ENCODE measurements at regions not wholly inside any gene's neighbourhood (a gene's known extent, or its start where the extent isn't known, plus 50 kb on each side); places are given as distances from the start of the nearest gene placed in this dataset.

- Mint-ChIP-seq H3K27ac (no peak overlapping the region), H3K36me3 (ENCODE audit: low read depth) (no peaks in the 10 kb centered on the region), H3K4me1 (ENCODE audit: low read depth) (no peaks in the 10 kb centered on the region), H3K27me3 (no peaks in the 10 kb centered on the region), H3K4me3 (no peak overlapping the region), H3K9me3 (peaks cover 7% of the 10 kb centered on the region)
- CTCF ChIA-PET, result no interaction called here
- TF ChIP-seq, protein P1, sequence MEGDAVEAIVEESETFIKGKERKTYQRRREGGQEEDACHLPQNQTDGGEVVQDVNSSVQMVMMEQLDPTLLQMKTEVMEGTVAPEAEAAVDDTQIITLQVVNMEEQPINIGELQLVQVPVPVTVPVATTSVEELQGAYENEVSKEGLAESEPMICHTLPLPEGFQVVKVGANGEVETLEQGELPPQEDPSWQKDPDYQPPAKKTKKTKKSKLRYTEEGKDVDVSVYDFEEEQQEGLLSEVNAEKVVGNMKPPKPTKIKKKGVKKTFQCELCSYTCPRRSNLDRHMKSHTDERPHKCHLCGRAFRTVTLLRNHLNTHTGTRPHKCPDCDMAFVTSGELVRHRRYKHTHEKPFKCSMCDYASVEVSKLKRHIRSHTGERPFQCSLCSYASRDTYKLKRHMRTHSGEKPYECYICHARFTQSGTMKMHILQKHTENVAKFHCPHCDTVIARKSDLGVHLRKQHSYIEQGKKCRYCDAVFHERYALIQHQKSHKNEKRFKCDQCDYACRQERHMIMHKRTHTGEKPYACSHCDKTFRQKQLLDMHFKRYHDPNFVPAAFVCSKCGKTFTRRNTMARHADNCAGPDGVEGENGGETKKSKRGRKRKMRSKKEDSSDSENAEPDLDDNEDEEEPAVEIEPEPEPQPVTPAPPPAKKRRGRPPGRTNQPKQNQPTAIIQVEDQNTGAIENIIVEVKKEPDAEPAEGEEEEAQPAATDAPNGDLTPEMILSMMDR (IDR thresholded peaks at IDR 0.05), result no peak
- POLR2A ChIA-PET, result no interaction called here
- no peak for ATAC-seq
- DNase-seq, result no peak
- intact Hi-C loops (cut with micrococcal nuclease), result no loop called here
These were observed 841.9 kb downstream of the OTOL1 start for GRCh38 chr3:162338514-162338913.

DNA sequence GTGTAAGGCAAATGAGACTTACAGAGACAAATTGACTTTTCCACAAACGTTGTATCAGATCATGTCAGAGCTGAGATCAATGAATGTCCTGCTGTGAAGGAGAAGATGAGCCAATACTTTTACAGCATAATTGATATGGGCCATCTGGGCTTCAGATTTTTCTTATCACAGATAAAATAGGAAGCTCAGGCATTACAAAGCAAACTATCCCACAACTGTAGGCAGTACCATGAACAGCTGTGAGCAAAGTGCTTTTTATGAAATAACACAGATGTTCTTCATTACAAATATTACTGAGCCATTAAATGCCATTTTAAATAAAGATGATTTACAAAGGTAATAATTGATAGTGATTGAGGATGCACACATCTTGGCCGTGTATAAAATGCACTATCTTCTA, 852.3 kb downstream of the OTOL1 start:
- TF ChIP-seq, protein P1 (IDR thresholded peaks at IDR 0.05), result no peak
- ChIA-PET CTCF (interaction anchor here (1.1 kb wide), 1 partner anchor 9 kb away, joined by 3 read pairs; no protein-coding TSS in a partner anchor), POLR2A (no interaction called here)
- Mint-ChIP-seq H3K4me1 (ENCODE audit: low read depth) (no peaks in the 10 kb centered on the region), H3K36me3 (ENCODE audit: low read depth) (no peaks in the 10 kb centered on the region), H3K27me3 (no peaks in the 10 kb centered on the region), H3K9me3 (peaks cover 2% of the 10 kb centered on the region), H3K27ac (no peak overlapping the region), H3K4me3 (no peak overlapping the region)
- DNase-seq, result no peak
- intact Hi-C loops (cut with micrococcal nuclease), result no loop called here
- ATAC-seq, result no peak

DNA sequence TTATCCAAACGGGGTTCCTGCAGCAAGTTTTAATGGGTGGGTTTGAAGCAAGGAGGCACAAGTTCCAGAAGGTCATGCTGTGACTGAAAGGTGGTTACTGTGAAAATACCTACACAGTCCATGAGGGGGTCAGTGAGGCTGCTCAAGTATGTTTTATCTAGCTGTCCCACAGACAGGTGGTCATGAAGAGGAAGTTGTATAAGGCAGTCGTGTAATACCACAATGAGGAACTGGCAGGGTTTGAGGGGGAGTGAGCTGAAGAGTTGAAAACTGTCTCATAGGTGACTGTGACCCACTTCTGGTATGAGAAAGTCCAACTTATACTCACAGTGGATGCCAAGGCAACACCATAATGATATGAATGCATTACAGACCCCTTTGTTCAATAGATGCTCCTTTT, 856.8 kb downstream of the OTOL1 start:
- DNase-seq, result no peak
- intact Hi-C loops (cut with micrococcal nuclease), result no loop called here

DNA sequence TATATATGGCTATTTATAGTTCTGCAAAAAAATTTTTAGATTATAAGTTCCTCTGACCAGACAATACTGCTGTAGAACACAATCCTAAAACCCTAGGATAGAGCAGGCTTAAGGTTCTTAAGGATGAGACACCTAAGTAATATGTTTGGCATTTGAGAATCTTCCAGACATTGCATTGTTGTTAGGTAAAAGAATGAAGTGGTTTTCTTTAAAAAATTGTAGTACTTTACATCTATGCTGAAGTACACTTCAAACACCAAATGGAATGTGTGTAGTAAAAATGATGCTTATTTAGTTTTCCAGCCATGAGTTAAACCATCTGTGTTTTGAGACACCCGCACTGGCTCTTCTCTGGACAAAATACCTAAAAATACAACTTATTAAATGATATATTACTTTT, 857.7 kb downstream of the OTOL1 start:
- CTCF ChIA-PET, result no interaction called here
- TF ChIP-seq, protein P1 (IDR thresholded peaks at IDR 0.05), result no peak
- Mint-ChIP-seq H3K36me3 (ENCODE audit: low read depth) (no peaks in the 10 kb centered on the region), H3K4me3 (no peak overlapping the region), H3K9me3 (peaks cover 2% of the 10 kb centered on the region), H3K27ac (no peak overlapping the region), H3K4me1 (ENCODE audit: low read depth) (no peaks in the 10 kb centered on the region), H3K27me3 (no peaks in the 10 kb centered on the region)
- DNase-seq (no peak), ATAC-seq (no peak)
- POLR2A ChIA-PET, result no interaction called here
- intact Hi-C loops (cut with micrococcal nuclease), result no loop called here

More for the DNA sequence above, 856.8 kb downstream of the OTOL1 start:
- ATAC-seq, result no peak
- H3K27ac Mint-ChIP-seq, result no peak overlapping the region
- TF ChIP-seq, protein P1 (IDR thresholded peaks at IDR 0.05), result no peak
- CTCF ChIA-PET, result no interaction called here
- H3K9me3 Mint-ChIP-seq, result peaks cover 2% of the 10 kb centered on the region
- H3K4me1 Mint-ChIP-seq (ENCODE audit: low read depth), result no peaks in the 10 kb centered on the region
- POLR2A ChIA-PET, result no interaction called here
- H3K27me3 Mint-ChIP-seq, result no peaks in the 10 kb centered on the region
- no peak overlapping the region for H3K4me3 Mint-ChIP-seq
- H3K36me3 Mint-ChIP-seq (ENCODE audit: low read depth), result no peaks in the 10 kb centered on the region

GRCh38 chr3:162365066-162365719, 868.6 kb downstream of the OTOL1 start:
- CTCF ChIA-PET, result interaction anchor here (0.6 kb wide), 1 partner anchor 67 kb away, joined by 3 read pairs; no protein-coding TSS in a partner anchor
- Mint-ChIP-seq H3K9me3 (peaks cover 2% of the 10 kb centered on the region), H3K4me1 (ENCODE audit: low read depth) (no peaks in the 10 kb centered on the region), H3K36me3 (ENCODE audit: low read depth) (no peaks in the 10 kb centered on the region), H3K4me3 (no peak overlapping the region), H3K27ac (no peak overlapping the region), H3K27me3 (no peaks in the 10 kb centered on the region)
- ATAC-seq (no peak), DNase-seq (no peak)
- intact Hi-C loops (cut with micrococcal nuclease), result no loop called here
- POLR2A ChIA-PET, result interaction anchor here (1.0 kb wide), 1 partner anchor 9 kb away, joined by 3 read pairs; no protein-coding TSS in a partner anchor
- TF ChIP-seq, protein P1 (IDR thresholded peaks at IDR 0.05), result no peak
